KBM-7 (cell line): ENCODE measurements at regions not wholly inside any gene's neighbourhood (a gene's known extent, or its start where the extent isn't known, plus 50 kb on each side); places are given as distances from the start of the nearest gene placed in this dataset.

ENCODE experiments used
- DNase-seq: peaks from one replicate; pipeline ENCODE4 v3.0.0-alpha.2; 2015
- in situ Hi-C: fragments of 300-500 bp; cut with MboI; formaldehyde crosslinking; loops from 2 replicates; pipeline ENCODE4 v1.14.3; 2020; ENCODE audit warnings: low sequenced_read_pairs, low pct_unique_long_range_greater_than_20kb, mixed read lengths

GRCh38 chr6:26312501-26313397 lies 52.2 kb upstream of the BTN3A2 start:
- in situ Hi-C loops, result no loop called here
- peak; percentile 91 for DNase-seq
